AG08396 (cell line): ENCODE measurements at regions not wholly inside any gene's neighbourhood (a gene's known extent, or its start where the extent isn't known, plus 50 kb on each side); places are given as distances from the start of the nearest gene placed in this dataset.
A peak's percentile ranks its signal among the peaks of the same experiment; 100 is the strongest.

ENCODE experiments used
- DNase-seq: peaks from one replicate; pipeline ENCODE4 v3.0.0; 2012; ENCODE audit warnings: low spot score, mixed read lengths

- DNase-seq: no peak
These were observed 806.5 kb downstream of the OTOL1 start for GRCh38 chr3:162302983-162303624.

GRCh38 chr3:162317046-162317445 is 820.4 kb downstream of the OTOL1 start:
- no peak for DNase-seq

DNA sequence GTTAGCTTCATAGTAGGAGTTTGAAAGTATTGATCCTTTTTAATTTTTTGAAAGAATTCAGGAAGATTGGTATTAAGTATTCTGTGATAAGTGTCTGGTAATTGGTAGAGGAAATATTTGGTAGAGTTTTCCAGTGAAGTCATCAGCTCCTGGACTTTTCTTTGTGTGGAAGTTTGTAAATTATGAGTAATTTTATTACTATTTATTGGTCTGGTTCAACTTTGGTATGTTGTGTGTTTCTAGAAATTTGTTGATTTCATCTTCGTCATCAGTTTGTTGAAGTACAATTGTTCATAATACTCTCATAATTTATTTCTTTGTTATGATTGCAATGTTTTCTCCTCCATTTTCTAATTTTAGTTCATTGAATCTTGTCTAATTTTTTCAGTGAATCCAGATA is 832.0 kb downstream of the OTOL1 start:
- DNase-seq: no peak

DNA sequence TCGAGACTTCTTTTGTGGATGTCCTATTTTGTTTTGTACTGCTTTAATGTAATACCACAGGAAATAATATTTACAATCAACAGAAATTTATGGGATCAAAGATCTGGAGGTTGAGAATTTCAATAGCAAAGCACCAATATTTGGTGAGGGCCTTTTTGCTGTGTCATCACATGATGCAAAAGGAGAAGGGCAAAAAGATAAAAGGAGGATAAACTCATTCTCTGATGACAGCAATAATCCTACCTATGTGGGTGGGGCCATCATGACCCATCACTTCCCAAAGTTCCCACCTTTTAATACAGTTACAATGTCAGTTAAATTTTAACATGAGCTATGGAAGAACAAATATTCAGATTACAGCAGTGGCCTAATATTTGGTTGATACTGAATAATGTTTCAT is 832.9 kb downstream of the OTOL1 start:
- no peak for DNase-seq

- no peak for DNase-seq
These were observed 835.7 kb downstream of the OTOL1 start for GRCh38 chr3:162332344-162332743.

- DNase-seq: no peak
These were observed 837.9 kb downstream of the OTOL1 start for GRCh38 chr3:162334537-162334936.

- no peak for DNase-seq
These were observed 841.0 kb downstream of the OTOL1 start for GRCh38 chr3:162337630-162338029.

DNA sequence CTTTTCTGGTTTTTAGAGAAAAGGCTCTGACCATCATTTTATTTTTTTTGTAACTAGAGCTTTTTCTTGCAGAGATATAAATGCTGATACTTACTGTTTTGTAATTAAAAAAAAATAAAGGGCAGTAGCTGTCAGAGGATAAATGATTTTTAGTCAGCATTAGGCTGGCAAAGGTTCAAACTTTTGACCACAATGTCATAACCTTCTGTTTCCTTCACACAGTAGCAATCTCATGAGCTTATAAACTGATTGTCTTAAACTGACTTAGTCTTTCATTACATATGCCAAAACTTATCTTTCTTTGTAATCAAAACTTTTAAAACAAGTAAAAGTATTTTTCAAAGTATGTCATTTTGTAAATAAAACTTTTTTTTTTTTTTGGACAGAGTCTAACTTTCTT is 841.9 kb downstream of the OTOL1 start:
- DNase-seq: no peak

DNA sequence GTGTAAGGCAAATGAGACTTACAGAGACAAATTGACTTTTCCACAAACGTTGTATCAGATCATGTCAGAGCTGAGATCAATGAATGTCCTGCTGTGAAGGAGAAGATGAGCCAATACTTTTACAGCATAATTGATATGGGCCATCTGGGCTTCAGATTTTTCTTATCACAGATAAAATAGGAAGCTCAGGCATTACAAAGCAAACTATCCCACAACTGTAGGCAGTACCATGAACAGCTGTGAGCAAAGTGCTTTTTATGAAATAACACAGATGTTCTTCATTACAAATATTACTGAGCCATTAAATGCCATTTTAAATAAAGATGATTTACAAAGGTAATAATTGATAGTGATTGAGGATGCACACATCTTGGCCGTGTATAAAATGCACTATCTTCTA is 852.3 kb downstream of the OTOL1 start:
- no peak for DNase-seq

DNA sequence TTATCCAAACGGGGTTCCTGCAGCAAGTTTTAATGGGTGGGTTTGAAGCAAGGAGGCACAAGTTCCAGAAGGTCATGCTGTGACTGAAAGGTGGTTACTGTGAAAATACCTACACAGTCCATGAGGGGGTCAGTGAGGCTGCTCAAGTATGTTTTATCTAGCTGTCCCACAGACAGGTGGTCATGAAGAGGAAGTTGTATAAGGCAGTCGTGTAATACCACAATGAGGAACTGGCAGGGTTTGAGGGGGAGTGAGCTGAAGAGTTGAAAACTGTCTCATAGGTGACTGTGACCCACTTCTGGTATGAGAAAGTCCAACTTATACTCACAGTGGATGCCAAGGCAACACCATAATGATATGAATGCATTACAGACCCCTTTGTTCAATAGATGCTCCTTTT is 856.8 kb downstream of the OTOL1 start:
- no peak for DNase-seq

- no peak for DNase-seq
These were observed 857.7 kb downstream of the OTOL1 start for GRCh38 chr3:162354356-162354755.

DNA sequence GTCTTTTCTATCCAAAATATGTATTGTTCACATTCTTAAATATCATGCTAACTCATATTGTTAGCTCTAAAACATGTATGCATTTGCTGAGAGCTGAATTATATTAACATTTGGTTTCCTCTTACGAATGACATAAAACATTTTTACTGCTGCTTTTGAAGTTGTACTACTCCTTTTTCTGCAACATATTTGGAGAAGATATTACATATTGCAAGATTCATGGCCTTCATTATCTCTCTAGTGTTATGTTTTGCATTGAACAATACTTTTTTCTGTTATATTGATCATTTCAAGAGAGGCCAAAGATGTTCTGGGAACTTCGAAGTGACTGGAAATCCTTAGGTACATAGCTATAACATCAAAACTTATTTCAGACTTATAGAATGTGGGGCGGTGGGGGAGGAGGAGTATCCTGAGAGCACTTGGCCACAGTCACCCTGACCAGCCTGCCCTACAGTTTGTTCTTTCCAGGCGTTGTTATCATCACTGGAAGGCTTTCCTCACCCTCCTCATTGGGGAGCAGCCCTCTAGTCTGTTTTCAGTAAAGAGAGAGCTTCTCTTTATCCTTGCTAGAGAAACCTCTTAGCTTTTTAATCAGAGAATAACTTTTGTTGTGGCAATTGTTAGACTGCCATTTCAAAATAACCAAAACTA is 868.6 kb downstream of the OTOL1 start:
- DNase-seq: no peak

GRCh38 chr3:162366166-162366766 is 869.7 kb downstream of the OTOL1 start:
- no peak for DNase-seq

- no peak for DNase-seq
These were observed 871.0 kb downstream of the OTOL1 start for GRCh38 chr3:162367429-162368260.

DNA sequence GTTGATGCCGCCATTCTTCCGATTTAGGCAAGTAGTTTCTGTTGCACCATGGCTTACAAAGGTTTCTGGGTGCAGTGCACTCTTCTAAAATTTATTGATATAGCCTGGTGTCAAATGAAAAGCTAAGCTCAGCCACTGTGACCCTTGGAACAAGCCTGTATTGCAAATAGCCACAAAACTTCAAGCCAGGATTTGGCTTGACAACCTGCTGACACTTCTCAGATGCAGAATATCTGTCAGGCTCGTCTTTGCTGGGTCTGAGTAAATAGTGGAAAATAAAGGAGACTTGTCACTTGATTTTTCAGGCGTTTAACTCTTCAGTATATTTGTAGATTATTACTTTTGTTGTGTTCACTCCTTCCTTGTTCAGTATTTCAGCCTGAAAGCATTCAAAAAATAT is 871.8 kb downstream of the OTOL1 start:
- DNase-seq: no peak

DNA sequence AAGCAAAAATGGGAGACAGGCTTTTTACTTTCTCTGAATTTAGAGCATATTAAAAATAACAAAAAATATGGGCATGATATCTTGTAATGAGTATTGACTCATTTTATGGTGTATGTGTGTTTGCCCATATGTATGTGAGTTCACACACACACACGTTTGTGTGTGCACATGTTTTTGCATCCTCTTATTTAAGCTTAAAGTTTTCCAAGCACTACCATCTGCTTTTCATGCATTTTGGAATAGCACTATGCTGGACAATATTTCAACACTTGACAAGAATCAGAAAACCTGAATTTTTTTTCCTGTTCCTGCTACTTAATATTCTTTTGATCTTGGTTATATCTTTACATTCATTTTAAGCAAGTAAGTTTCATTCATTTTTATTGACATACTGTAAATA is 872.7 kb downstream of the OTOL1 start:
- DNase-seq: no peak

GRCh38 chr3:162370141-162370540 is 873.5 kb downstream of the OTOL1 start:
- no peak for DNase-seq

GRCh38 chr3:162376761-162377160 is 880.2 kb downstream of the OTOL1 start:
- no peak for DNase-seq

GRCh38 chr3:162377608-162378007 is 881.0 kb downstream of the OTOL1 start:
- no peak for DNase-seq

- DNase-seq: no peak
These were observed 888.8 kb downstream of the OTOL1 start for GRCh38 chr3:162385387-162385786.

DNA sequence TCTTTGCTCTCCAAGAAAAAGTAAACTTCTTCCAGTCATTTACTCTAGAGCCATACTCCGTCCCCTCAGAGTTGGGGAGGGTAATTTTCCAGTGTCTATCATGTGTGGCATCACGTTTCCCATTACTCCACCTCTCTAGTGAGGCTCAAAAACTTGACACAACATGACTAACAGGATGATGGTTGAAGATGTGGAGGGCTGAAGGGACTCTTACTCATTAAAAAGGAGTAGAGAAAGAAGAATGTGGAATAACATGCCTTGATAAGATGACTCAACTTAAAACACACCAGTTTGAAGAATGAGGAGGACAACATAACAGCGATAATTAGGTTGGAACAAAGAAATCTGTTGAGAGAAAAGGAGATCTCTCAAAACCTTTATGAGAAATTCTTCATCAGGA is 894.3 kb downstream of the OTOL1 start:
- DNase-seq: peak; percentile 29

DNA sequence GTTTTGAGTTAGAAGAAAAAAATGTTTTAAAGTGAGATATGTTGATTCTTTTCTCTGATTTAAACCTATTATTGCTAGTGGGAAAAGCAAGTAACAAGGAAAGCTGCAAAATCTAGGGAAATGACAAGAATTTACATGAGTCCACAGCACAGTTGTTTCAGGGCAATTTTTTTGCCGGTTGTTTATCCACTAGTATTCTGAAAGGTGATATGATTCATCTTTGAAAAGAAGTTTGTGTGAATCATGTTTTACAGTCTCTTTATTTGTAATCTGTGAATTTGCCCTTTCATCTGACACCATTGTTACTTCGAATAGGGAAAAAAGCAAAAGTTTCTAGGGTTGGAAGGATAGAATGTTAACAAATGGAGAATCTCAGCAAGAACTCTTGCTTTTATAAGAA is 894.7 kb downstream of the OTOL1 start:
- no peak for DNase-seq

DNA sequence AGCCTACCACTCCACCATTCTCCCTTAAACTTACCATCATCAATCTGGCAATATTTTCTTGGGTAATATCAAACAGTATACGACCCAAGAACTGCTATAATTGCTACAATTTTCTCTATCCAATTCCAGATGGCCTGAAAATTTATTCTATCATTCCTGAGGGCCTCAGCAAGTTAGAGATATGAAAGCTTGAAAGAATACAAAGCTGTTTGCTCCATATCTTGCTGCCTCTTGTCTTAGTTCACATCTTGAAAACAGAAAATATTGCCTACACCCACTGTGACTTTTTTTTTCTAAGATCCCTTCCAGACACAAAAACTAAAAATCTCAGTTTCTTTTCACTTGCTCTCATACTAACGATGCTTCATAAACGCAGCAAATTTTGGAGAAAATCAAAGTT is 898.9 kb downstream of the OTOL1 start:
- DNase-seq: no peak
